ENCODE measurements at regions not wholly inside any gene's neighbourhood (a gene's known extent, or its start where the extent isn't known, plus 50 kb on each side); places are given as distances from the start of the nearest gene placed in this dataset.

GRCh38 chr11:95556011-95556341, 233.6 kb downstream of the FAM76B start:
- Histone ChIP-seq H2BK15ac (ENCODE audit: low read depth, low read length) (no peak overlapping the region), H4K8ac (replicated peaks; ENCODE audit: insufficient read length, low read depth, low read length) (no peak overlapping the region), H4K20me1 (ENCODE audit: control insufficient read depth, insufficient read depth, insufficient read length) (no peaks in the 10 kb centered on the region), H3K9me3 (ENCODE audit: control insufficient read depth, low read depth, low read length) (no peaks in the 10 kb centered on the region), H2BK5ac (ENCODE audit: insufficient read length, low read length) (no peak overlapping the region), H2BK120ac (ENCODE audit: low read depth, low read length, poor library complexity, severe bottlenecking) (no peak overlapping the region), H3K9ac (ENCODE audit: extremely low read depth, insufficient read length, low read length) (no peak overlapping the region), H3K56ac (ENCODE audit: insufficient read length, low read depth, low read length) (no peak overlapping the region), H3K23ac (ENCODE audit: insufficient read length, low read depth, low read length) (no peak overlapping the region), H2BK20ac (ENCODE audit: low read depth, low read length, poor library complexity, severe bottlenecking) (no peak overlapping the region), H3K18ac (ENCODE audit: insufficient read length, low read depth, low read length) (no peak overlapping the region), H3K14ac (ENCODE audit: insufficient read depth, low read length) (no peak overlapping the region), H2BK12ac (ENCODE audit: insufficient read length, low read depth, low read length) (no peak overlapping the region), H3K4me1 (ENCODE audit: insufficient read depth, low read length) (peaks cover 4% of the 10 kb centered on the region; the same call in 1 of the 2 replicates), H3K27me3 (ENCODE audit: insufficient read depth, low read length) (no peaks in the 10 kb centered on the region), H3K79me2 (ENCODE audit: insufficient read depth, low read length) (no peaks in the 10 kb centered on the region), H3K4me2 (ENCODE audit: insufficient read depth, insufficient read length, low read length) (no peak overlapping the region), H3K79me1 (ENCODE audit: insufficient read depth, low read depth, low read length, poor library complexity, severe bottlenecking) (no peaks in the 10 kb centered on the region), H2AK5ac (ENCODE audit: insufficient read length, low read length) (no peak overlapping the region), H4K5ac (ENCODE audit: insufficient read length, low read depth, low read length) (no peak overlapping the region), H2AFZ (ENCODE audit: low read length) (no peak overlapping the region), H3K4ac (ENCODE audit: low read depth, low read length) (no peak overlapping the region), H3K27ac (ENCODE audit: insufficient read length, low read depth, low read length) (no peak overlapping the region), H3T11ph (ENCODE audit: low read length) (no peak overlapping the region), H4K91ac (ENCODE audit: insufficient read length, low read depth, low read length) (no peak overlapping the region), H3K23me2 (ENCODE audit: insufficient read length, low read depth, low read length, poor library complexity, severe bottlenecking) (no peaks in the 10 kb centered on the region)
- no peak for TF ChIP-seq CTCF (conservative IDR thresholded peaks at IDR 0.05)
- Mint-ChIP-seq H3K27ac (peak overlapping the region in 1 of 3 experiments; percentile 37; a peak in 2 of 7 replicates), H3K4me3 (no peak overlapping the region; a peak in 1 of 5 replicates), H3K4me1 (peaks cover 21 to 36% of the 10 kb centered on the region in 2 experiments), H3K36me3 (ENCODE audit: insufficient read depth in 1 of 3, low read depth in 3 of 3) (peaks cover 0 to 2% (median 0%) of the 10 kb centered on the region in 3 experiments; a peak in 3 of 7 replicates), H3K9me3 (peaks cover 0 to 3% of the 10 kb centered on the region in 2 experiments; a peak in 2 of 5 replicates), H3K27me3 (ENCODE audit: low read depth) (no peaks in the 10 kb centered on the region; the same call in 1 of the 2 replicates)
- no peak for DNase-seq
